ENCODE measurements at regions not wholly inside any gene's neighbourhood (a gene's known extent, or its start where the extent isn't known, plus 50 kb on each side); places are given as distances from the start of the nearest gene placed in this dataset.
"Not testable (repeated sequence)": the region's sequence is repeated elsewhere in the genome, so short reads cannot be mapped to it uniquely, and the experiment has no call there.

- in situ Hi-C loops (cut with HindIII; ENCODE audit: low pct_ligation_motif_present, low pct_unique_long_range_greater_than_20kb, low sequenced_read_pairs); DNase-seq: not testable (repeated sequence)
These were observed 52.6 kb upstream of the KIF26B start for GRCh38 chr1:245102149-245102548.

GRCh38 chr1:245099401-245099800 lies 55.4 kb upstream of the KIF26B start:
- in situ Hi-C loops (cut with HindIII; ENCODE audit: low pct_ligation_motif_present, low pct_unique_long_range_greater_than_20kb, low sequenced_read_pairs): no loop called here
- DNase-seq: no peak

GRCh38 chr1:245098924-245099323 lies 55.9 kb upstream of the KIF26B start:
- in situ Hi-C loops (cut with HindIII; ENCODE audit: low pct_ligation_motif_present, low pct_unique_long_range_greater_than_20kb, low sequenced_read_pairs): no loop called here
- DNase-seq: no peak

GRCh38 chr1:245096311-245097066 lies 58.3 kb upstream of the KIF26B start:
- in situ Hi-C loops (cut with HindIII; ENCODE audit: low pct_ligation_motif_present, low pct_unique_long_range_greater_than_20kb, low sequenced_read_pairs): no loop called here
- DNase-seq: no peak

GRCh38 chr1:245095903-245096302 lies 58.9 kb upstream of the KIF26B start:
- DNase-seq: no peak
- in situ Hi-C loops (cut with HindIII; ENCODE audit: low pct_ligation_motif_present, low pct_unique_long_range_greater_than_20kb, low sequenced_read_pairs): no loop called here

- in situ Hi-C loops (cut with HindIII; ENCODE audit: low pct_ligation_motif_present, low pct_unique_long_range_greater_than_20kb, low sequenced_read_pairs): no loop called here
- DNase-seq: no peak
These were observed 59.8 kb upstream of the KIF26B start for GRCh38 chr1:245094954-245095353.

- no peak for DNase-seq
- in situ Hi-C loops (cut with HindIII; ENCODE audit: low pct_ligation_motif_present, low pct_unique_long_range_greater_than_20kb, low sequenced_read_pairs): no loop called here
These were observed 60.7 kb upstream of the KIF26B start for GRCh38 chr1:245094092-245094491.

GRCh38 chr1:245092638-245092976 lies 62.2 kb upstream of the KIF26B start:
- DNase-seq: no peak
- in situ Hi-C loops (cut with HindIII; ENCODE audit: low pct_ligation_motif_present, low pct_unique_long_range_greater_than_20kb, low sequenced_read_pairs): no loop called here

- in situ Hi-C loops (cut with HindIII; ENCODE audit: low pct_ligation_motif_present, low pct_unique_long_range_greater_than_20kb, low sequenced_read_pairs): no loop called here
- DNase-seq: peak; percentile 94
These were observed 62.8 kb upstream of the KIF26B start for GRCh38 chr1:245091818-245092637.

- in situ Hi-C loops (cut with HindIII; ENCODE audit: low pct_ligation_motif_present, low pct_unique_long_range_greater_than_20kb, low sequenced_read_pairs): no loop called here
- no peak for DNase-seq
These were observed 63.6 kb upstream of the KIF26B start for GRCh38 chr1:245091171-245091621.

- in situ Hi-C loops (cut with HindIII; ENCODE audit: low pct_ligation_motif_present, low pct_unique_long_range_greater_than_20kb, low sequenced_read_pairs): no loop called here
- no peak for DNase-seq
These were observed 64.2 kb upstream of the KIF26B start for GRCh38 chr1:245090491-245091090.

- in situ Hi-C loops (cut with HindIII; ENCODE audit: low pct_ligation_motif_present, low pct_unique_long_range_greater_than_20kb, low sequenced_read_pairs): no loop called here
- DNase-seq: no peak
These were observed 67.1 kb upstream of the KIF26B start for GRCh38 chr1:245087723-245088122.

GRCh38 chr1:245086389-245086969 lies 68.3 kb upstream of the KIF26B start:
- DNase-seq: no peak
- in situ Hi-C loops (cut with HindIII; ENCODE audit: low pct_ligation_motif_present, low pct_unique_long_range_greater_than_20kb, low sequenced_read_pairs): no loop called here

- DNase-seq: peak; percentile 74
- in situ Hi-C loops (cut with HindIII; ENCODE audit: low pct_ligation_motif_present, low pct_unique_long_range_greater_than_20kb, low sequenced_read_pairs): no loop called here
These were observed 69.2 kb upstream of the KIF26B start for GRCh38 chr1:245085508-245086095.

- in situ Hi-C loops (cut with HindIII; ENCODE audit: low pct_ligation_motif_present, low pct_unique_long_range_greater_than_20kb, low sequenced_read_pairs): no loop called here
- peak; percentile 15 for DNase-seq
These were observed 70.2 kb upstream of the KIF26B start for GRCh38 chr1:245084551-245084950.

GRCh38 chr1:245079021-245079609 lies 75.7 kb upstream of the KIF26B start:
- in situ Hi-C loops (cut with HindIII; ENCODE audit: low pct_ligation_motif_present, low pct_unique_long_range_greater_than_20kb, low sequenced_read_pairs): no loop called here
- DNase-seq: peak; percentile 57

GRCh38 chr1:245074898-245075297 lies 79.9 kb upstream of the KIF26B start:
- no peak for DNase-seq
- in situ Hi-C loops (cut with HindIII; ENCODE audit: low pct_ligation_motif_present, low pct_unique_long_range_greater_than_20kb, low sequenced_read_pairs): no loop called here

GRCh38 chr1:245074232-245074747 lies 80.5 kb upstream of the KIF26B start:
- in situ Hi-C loops (cut with HindIII; ENCODE audit: low pct_ligation_motif_present, low pct_unique_long_range_greater_than_20kb, low sequenced_read_pairs): no loop called here

More at GRCh38 chr1:245074232-245074747, 80.5 kb upstream of the KIF26B start:
- peak; percentile 8 for DNase-seq

All from ACHN (cell line).